A673 (cell line): ENCODE measurements at regions not wholly inside any gene's neighbourhood (a gene's known extent, or its start where the extent isn't known, plus 50 kb on each side); places are given as distances from the start of the nearest gene placed in this dataset.

Experiments used
- BruUV-seq: library from RNA; stranded (reverse); fragments of 400-500 nt; replicated peaks from 2 replicates; lab custom pipeline; 2021; lab: Mats Ljungman, UMichigan
- CTCF ChIA-PET: fragments of 300-600 bp; sonication (Branson Sonifier 250); formaldehyde crosslinking; loops from one replicate; lab custom pipeline; 2022; ENCODE audit warnings: antibody characterized with exemption; lab: Charles Lee
- POLR2A ChIA-PET: fragments of 300-600 bp; sonication (Branson Sonifier 250); formaldehyde crosslinking; loops from one replicate; lab custom pipeline; 2022; ENCODE audit warnings: antibody characterized with exemption; ENCODE audit not compliant: low non-redundant PET; lab: Charles Lee
- DNase-seq: peaks from one replicate; pipeline ENCODE4 v3.0.0-alpha.2; 2015; ENCODE audit warnings: low spot score
- H3K27ac ChIP-seq: fragments of 200-600 bp; sonication (generic); 2 replicates; pipeline ENCODE4 v1.5.1; 2016; ENCODE audit warnings: mixed run types, low read depth, mild to moderate bottlenecking, mixed read lengths, antibody characterized with exemption, low read length; ENCODE audit not compliant: poor library complexity, severe bottlenecking
- H3K27me3 ChIP-seq: fragments of 200-600 bp; sonication (generic); replicated peaks from 2 replicates; pipeline ENCODE4 v1.6.1; 2017; ENCODE audit warnings: mixed run types, low read depth, mild to moderate bottlenecking, mixed read lengths, antibody characterized with exemption, low read length; ENCODE audit not compliant: insufficient read depth, poor library complexity
- H3K36me3 ChIP-seq: fragments of 200-600 bp; sonication (generic); 2 replicates; pipeline ENCODE4 v1.6.1; 2016; ENCODE audit warnings: mixed run types, mild to moderate bottlenecking, mixed read lengths, antibody characterized with exemption, low read length; ENCODE audit not compliant: insufficient read depth, poor library complexity, severe bottlenecking
- H3K4me1 ChIP-seq: fragments of 200-600 bp; sonication (generic); 2 replicates; pipeline ENCODE4 v1.6.1; 2017; ENCODE audit warnings: mixed run types, mild to moderate bottlenecking, mixed read lengths, antibody characterized with exemption, low read length; ENCODE audit not compliant: insufficient read depth, poor library complexity, severe bottlenecking
- H3K4me3 ChIP-seq: fragments of 200-600 bp; sonication (generic); 2 replicates; pipeline ENCODE4 v1.5.1; 2016; ENCODE audit warnings: low read depth, mixed run types, mild to moderate bottlenecking, mixed read lengths, low read length; ENCODE audit not compliant: poor library complexity, severe bottlenecking
- H3K9me3 ChIP-seq: fragments of 200-600 bp; sonication (generic); 2 replicates; pipeline ENCODE4 v1.6.1; 2016; ENCODE audit warnings: mixed run types, low read depth, mild to moderate bottlenecking, mixed read lengths, antibody characterized with exemption, low read length; ENCODE audit not compliant: poor library complexity, severe bottlenecking
- EZH2 ChIP-seq: fragments of 200-600 bp; sonication (generic); IDR thresholded peaks from 2 replicates; pipeline ENCODE4 v1.6.1; 2017; ENCODE audit warnings: borderline replicate concordance, low read depth, mild to moderate bottlenecking, mixed read lengths, antibody characterized with exemption, low read length; ENCODE audit not compliant: poor library complexity, severe bottlenecking
- intact Hi-C: fragments of 100-400 bp; cut with micrococcal nuclease; formaldehyde crosslinking; loops from one replicate; pipeline ENCODE4 v1.10.0; 2022; ENCODE audit not compliant: unreplicated experiment
- TF ChIP-seq, protein P1 (sequence below): fragments of 300-800, 200-600 bp; sonication (generic); conservative IDR thresholded peaks from 2 replicates; pipeline ENCODE4 v1.5.1; 2017; ENCODE audit warnings: low read depth, mild to moderate bottlenecking, antibody characterized with exemption, low read length, moderate library complexity, mixed read lengths

DNA sequence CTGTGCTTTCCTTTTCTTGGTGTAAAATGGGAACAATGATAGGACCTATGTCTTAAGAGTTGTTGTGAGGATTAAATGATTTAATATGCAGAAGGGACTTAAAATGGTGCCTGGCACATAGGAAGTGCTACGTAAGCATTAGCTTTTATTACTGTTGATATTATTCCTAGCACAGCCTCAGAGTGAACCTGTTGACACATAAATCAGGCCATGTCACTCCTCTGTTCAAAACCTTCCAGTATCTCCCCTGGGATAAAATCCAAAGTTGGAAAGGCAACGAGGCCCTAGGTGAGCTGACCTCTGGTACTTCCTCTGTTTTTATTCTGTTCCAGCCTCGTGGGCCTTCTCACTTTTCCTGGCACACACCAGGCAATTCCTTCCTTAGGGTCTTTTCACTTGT, 108.8 kb upstream of the CADM1 start:
- H3K36me3 ChIP-seq = no peaks in the 10 kb centered on the region
- no peak overlapping the region for H3K4me3 ChIP-seq
- ChIA-PET CTCF (no interaction called here), POLR2A (no interaction called here)
- DNase-seq = no peak
- H3K27me3 ChIP-seq = no peaks in the 10 kb centered on the region
- no peaks in the 10 kb centered on the region for H3K9me3 ChIP-seq
- TF ChIP-seq, protein P1, sequence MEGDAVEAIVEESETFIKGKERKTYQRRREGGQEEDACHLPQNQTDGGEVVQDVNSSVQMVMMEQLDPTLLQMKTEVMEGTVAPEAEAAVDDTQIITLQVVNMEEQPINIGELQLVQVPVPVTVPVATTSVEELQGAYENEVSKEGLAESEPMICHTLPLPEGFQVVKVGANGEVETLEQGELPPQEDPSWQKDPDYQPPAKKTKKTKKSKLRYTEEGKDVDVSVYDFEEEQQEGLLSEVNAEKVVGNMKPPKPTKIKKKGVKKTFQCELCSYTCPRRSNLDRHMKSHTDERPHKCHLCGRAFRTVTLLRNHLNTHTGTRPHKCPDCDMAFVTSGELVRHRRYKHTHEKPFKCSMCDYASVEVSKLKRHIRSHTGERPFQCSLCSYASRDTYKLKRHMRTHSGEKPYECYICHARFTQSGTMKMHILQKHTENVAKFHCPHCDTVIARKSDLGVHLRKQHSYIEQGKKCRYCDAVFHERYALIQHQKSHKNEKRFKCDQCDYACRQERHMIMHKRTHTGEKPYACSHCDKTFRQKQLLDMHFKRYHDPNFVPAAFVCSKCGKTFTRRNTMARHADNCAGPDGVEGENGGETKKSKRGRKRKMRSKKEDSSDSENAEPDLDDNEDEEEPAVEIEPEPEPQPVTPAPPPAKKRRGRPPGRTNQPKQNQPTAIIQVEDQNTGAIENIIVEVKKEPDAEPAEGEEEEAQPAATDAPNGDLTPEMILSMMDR = no peak
- no peak for TF ChIP-seq EZH2
- intact Hi-C loops = no loop called here
- H3K4me1 ChIP-seq = no peaks in the 10 kb centered on the region
- H3K27ac ChIP-seq = no peak overlapping the region
- no TSS peak for BruUV-seq

DNA sequence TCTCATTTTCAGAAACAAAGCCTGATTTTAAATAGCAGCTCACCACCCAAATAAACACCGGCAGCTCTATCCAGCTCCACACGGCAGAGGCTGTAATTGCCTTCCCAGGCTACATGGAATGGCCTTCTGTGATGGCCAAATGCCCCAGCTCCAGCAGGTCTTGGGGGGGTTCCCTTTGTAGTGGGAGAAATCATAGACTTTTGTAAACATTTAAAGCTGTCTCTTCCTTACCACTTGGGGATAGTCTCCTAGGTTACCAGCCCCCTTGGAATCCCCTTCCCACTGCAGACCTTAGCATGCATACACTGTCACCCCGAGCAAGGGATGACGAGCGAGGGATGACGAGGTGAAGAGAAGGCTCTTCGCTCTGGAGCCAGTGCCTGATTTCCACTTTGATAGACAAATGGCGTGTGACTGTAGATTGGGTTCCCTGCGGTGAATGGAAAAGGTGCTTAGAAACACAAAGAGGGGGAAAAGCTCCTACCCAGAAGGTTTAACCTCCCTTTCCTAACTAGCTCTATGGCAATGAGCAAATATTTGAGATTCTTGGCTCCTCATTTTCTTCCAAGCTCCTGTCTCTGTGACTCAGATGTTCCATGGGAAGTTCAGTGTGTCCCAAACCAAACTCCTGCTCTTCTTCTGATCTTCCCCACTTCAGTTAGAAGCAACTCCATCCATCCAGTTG, 108.0 kb upstream of the CADM1 start:
- CTCF ChIA-PET = no interaction called here
- Histone ChIP-seq H3K4me1 (no peaks in the 10 kb centered on the region), H3K9me3 (no peaks in the 10 kb centered on the region), H3K27me3 (no peaks in the 10 kb centered on the region), H3K4me3 (no peak overlapping the region), H3K27ac (no peak overlapping the region), H3K36me3 (no peaks in the 10 kb centered on the region)
- POLR2A ChIA-PET = no interaction called here
- DNase-seq = no peak
- no peak for TF ChIP-seq EZH2
- TF ChIP-seq, protein P1 = no peak
- BruUV-seq = no TSS peak
- intact Hi-C loops = no loop called here

DNA sequence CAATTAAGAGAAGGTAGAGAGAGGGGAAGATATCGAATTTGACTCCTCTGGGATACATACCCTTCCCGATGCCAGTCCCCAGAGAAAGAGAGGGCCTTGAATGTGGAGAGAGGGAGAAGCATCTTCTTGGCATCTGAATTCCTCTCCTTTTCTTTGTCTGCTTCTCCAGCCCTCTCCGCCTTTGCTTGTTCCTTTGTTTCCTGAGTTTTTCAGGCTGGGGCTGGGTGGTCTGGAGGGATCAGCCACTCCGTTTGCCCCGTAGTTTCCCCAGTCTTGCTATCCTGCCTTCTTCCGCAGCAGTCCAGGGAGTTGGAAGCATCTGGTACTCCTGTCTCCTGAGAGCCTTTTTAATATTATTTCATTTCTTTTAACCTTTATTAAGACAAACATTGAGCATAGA, 107.1 kb upstream of the CADM1 start:
- TF ChIP-seq, protein P1 = no peak
- no peak for TF ChIP-seq EZH2
- Histone ChIP-seq H3K27me3 (no peaks in the 10 kb centered on the region), H3K9me3 (no peaks in the 10 kb centered on the region), H3K4me1 (no peaks in the 10 kb centered on the region), H3K4me3 (no peak overlapping the region), H3K27ac (no peak overlapping the region), H3K36me3 (no peaks in the 10 kb centered on the region)
- DNase-seq = no peak
- CTCF ChIA-PET = no interaction called here
- intact Hi-C loops = no loop called here
- BruUV-seq = no TSS peak
- POLR2A ChIA-PET = no interaction called here
